GM19239 (cell line): ENCODE measurements at regions not wholly inside any gene's neighbourhood (a gene's known extent, or its start where the extent isn't known, plus 50 kb on each side); places are given as distances from the start of the nearest gene placed in this dataset.

Experiments used
- DNase-seq: peaks from one replicate; pipeline ENCODE4 v3.0.0; 2011; ENCODE audit warnings: low spot score; ENCODE audit not compliant: insufficient read length
- FAIRE-seq: peaks from 2 replicates; lab custom pipeline; 2011; peaks lifted over from hg19 to GRCh38; lab: Jason Lieb, UNC

GRCh38 chr3:174749143-174749542 is 110.0 kb upstream of the NAALADL2 start:
- no peak for FAIRE-seq
- DNase-seq = no peak

- FAIRE-seq = no peak
- DNase-seq = no peak
Measured at GRCh38 chr3:174755833-174756829, 103.0 kb upstream of the NAALADL2 start.

DNA sequence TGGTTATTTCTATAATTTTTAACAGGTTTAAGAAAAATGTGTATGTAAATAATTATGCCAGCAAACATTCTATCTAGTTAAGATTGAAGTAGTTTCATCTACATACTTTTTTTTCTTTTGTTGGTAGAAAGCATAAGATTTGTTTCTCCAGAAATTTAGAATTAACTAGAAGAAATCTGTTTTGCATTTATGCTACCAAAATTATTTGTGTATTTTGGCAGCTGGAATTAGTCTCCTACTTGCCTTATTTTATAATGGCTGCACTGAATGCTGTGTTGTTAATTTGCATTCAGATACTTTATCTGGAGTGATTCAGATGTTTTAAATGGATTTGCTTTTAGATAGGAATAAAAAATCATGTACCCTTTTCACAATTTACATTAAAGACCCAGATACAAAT is 100.2 kb upstream of the NAALADL2 start:
- no peak for FAIRE-seq
- no peak for DNase-seq

DNA sequence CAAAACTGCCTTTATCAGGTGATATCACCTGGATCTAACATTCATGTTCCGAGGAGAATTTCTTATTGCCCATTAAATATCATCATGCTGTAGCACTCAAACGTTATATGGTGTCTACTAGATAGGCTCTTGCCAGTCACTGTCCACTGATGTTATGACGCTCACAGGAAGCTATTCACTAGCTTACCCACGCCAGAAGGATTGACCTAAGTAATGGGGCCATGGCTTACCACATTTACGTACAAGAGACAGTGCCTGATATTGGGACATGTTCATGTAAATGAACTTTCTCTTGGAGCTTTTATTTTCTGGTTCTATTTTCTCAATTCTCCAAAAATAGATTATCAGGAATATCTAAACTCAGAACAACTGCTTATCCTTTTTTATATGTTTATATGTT is 91.7 kb upstream of the NAALADL2 start:
- FAIRE-seq = no peak
- DNase-seq = no peak

- DNase-seq = no peak
- FAIRE-seq = no peak
Measured at GRCh38 chr3:174767853-174768382, 91.2 kb upstream of the NAALADL2 start.

GRCh38 chr3:174769171-174769570 is 90.0 kb upstream of the NAALADL2 start:
- DNase-seq (no peak), FAIRE-seq (no peak)

DNA sequence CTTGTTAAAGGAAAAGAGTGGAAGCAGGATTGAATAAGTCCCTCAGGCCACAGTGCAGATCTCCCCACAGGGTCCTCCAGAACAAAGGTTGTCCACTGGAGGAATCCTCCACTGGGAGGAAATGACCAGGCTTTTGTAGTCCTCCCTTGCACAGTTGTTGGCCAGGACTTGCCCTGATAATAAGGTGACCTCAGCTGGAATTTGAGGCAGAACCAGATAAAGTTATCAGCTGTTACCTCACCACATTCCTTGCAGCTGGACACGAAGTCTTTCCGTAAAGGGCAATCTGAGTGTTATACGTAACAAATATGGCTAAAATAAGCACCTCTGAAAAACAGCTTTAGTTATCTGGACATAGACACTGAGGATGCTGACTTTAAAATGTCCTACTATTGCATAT is 83.5 kb upstream of the NAALADL2 start:
- DNase-seq = no peak
- FAIRE-seq = no peak

DNA sequence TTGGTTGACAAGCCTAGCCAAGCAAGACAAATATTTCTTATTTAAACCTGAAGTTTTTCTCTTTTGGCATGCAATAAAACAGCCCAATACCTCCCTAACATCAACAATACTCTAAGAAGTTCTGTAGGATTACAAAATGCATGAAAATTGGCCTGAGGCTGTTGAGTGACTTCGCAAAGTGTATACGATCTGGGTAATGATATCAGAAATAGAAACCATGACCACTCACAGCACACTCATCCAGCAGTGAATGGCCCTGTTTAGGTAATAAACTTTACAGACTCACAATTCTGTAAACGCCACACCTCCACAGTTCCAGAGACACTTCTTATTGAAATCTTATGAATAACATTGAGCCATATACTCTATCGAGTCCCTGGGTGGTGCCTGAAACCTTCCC is 83.0 kb upstream of the NAALADL2 start:
- FAIRE-seq = no peak
- DNase-seq = no peak

DNA sequence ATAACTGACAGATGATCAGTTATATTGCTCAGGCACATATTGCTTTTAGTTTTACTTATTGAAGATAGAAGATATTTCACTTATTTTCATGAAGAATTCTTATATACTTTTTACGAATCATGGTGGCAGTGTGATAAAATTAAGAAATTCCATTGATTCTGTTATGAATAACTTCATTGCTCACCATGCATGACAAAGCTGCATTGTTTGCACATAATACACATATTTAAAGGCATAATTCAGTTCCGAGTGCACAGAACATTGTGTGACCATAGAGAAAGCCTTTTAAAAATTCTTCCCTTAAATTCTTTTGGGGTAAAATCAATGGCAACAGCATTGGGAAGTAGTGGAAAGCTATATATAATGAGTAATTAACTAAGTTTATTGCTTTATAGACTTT is 82.5 kb upstream of the NAALADL2 start:
- FAIRE-seq = no peak
- DNase-seq = no peak

DNA sequence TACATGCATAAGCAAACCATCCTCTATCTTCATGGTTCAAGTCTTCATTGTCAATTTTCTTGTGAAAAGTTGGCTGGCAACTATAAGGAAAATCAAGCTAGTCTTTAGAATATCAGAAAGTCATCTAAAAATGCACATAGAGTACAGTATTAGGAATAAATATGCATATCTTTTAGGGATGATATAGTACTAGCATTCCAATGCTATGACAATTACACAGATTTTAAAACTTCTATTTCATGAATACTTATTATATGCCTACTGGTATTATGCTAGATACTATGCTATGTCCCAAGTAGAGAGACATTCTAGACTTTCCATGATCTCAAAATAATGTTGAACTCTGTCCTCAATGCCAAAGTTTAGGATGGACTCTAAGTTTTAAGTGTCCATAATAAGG is 81.3 kb upstream of the NAALADL2 start:
- FAIRE-seq (no peak), DNase-seq (no peak)

DNA sequence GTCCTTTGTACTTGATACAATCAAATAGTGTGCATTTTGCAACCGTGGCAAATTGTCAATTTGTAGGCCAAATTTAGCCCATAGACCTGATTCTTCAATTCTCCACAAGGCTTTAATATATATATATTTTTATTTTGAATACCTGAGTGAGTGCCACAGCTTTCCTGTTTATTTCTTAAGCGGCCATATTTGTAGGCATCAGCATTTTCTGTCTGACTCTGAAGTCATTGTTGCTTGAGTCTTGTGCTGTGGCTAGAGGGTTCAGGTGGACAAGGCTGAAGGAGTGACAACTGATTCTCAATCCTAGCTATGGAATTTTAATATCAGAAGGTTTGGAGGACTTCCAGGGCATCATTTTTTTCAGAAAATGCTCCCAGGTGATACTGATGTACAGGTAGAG is 75.6 kb upstream of the NAALADL2 start:
- no peak for FAIRE-seq

DNA sequence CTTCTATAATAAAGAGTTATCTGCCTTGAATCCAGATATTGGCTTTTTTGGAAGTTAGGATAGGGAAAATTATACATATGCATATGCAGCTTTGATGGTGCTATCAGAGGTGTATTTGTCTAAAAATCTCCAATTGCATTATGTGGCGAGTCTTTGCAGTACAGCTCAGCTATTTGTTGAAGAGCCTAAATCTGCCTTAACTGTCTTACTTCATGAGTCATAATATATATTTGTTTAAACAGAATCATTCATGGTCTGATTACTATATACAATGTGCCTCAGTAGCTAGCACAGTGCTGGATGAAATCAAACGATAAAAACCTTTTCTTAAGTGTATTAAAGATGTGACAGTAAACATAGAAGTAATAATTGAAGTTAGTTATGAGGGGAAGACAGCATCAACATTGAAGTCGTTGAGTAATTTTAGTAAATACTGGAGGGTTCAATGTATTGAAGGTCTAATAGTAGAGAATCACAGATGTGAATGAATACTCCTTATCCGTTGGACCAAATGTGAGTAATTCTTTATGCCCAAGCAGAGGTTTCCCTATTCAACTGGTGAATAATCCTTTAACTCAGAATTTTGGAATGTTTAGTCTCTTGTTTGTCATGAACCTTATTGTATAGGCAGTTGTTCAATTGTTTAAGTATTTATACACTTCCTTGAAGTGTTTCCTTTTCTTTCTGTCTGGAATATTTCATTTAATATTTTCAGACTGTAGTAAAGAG is 74.8 kb upstream of the NAALADL2 start:
- FAIRE-seq = no peak
- no peak for DNase-seq

More for the DNA sequence above, 75.6 kb upstream of the NAALADL2 start:
- no peak for DNase-seq

- FAIRE-seq (no peak), DNase-seq (no peak)
Measured at GRCh38 chr3:174786825-174787224, 72.3 kb upstream of the NAALADL2 start.

- FAIRE-seq = no peak
- no peak for DNase-seq
Measured at GRCh38 chr3:174791161-174791560, 68.0 kb upstream of the NAALADL2 start.

DNA sequence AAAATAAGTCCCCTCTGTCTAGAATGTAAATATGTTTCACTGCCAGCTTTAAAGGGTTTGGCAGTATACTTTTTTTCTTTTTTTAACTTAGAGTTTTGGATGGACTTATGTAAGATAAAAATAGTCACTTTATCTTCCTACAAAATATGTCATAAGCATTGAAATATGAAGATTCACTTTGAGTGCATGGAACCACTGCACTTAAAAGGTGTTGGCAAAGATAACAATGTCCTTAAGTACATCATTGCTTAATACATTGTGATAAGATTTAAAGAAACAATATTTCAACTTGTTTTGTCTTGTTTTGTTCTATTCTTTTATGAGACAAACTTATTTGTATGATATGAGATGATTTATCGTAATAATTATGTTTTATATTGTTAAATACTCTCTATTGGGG is 66.3 kb upstream of the NAALADL2 start:
- FAIRE-seq (no peak), DNase-seq (no peak)
